Globus pallidus (tissue), 1 donor: ENCODE measurements at regions not wholly inside any gene's neighbourhood (a gene's known extent, or its start where the extent isn't known, plus 50 kb on each side); places are given as distances from the start of the nearest gene placed in this dataset.

ENCODE experiments used
- DNase-seq: peaks from one replicate; pipeline ENCODE4 v3.0.0-alpha.2; 2015; ENCODE audit warnings: low spot score

- no peak for DNase-seq
Measured at GRCh38 chr2:144215207-144215606, 304.7 kb downstream of the ZEB2 start.

- no peak for DNase-seq
Measured at GRCh38 chr2:144213797-144214196, 306.1 kb downstream of the ZEB2 start.

GRCh38 chr2:144211826-144212225 lies 308.1 kb downstream of the ZEB2 start:
- no peak for DNase-seq

GRCh38 chr2:144211065-144211464 lies 308.9 kb downstream of the ZEB2 start:
- DNase-seq = no peak

DNA sequence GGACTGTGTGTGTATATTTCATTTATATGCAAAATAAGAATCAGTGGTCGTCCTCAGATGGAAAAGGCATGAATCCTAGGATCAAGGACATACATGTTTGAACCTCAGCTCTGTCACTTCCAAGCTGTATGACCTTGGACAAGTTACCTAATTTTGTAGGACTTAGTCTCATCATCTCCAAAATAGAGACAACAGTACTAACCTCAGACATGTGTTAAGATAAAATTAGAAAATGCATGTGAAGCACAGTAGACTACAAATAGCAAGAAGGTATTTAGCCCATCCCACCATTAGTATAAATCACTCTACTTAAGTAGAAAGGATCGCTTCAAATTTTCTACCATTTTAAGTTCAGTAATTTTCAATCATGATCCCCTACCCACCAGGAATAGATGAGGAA lies 309.8 kb downstream of the ZEB2 start:
- DNase-seq = no peak

DNA sequence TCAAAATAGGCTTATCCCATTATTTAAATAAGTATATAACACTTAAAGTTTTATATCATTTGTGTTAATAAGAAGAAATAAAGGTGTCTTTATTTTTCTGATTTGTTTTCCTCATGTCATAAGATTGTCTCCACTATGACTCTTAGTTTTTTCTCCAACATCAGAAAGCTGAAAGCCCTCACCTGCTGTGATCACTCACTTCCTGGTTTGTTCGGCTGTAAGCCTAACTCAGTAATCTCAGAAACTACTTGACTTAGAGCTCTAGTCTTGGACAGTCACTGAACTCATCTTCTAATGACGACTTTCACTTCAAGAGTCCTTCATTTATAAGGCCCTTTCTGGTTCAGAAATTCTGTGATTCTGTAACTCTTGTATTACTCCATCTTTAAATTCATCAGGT lies 311.0 kb downstream of the ZEB2 start:
- no peak for DNase-seq

- no peak for DNase-seq
Measured at GRCh38 chr2:144206019-144206418, 313.9 kb downstream of the ZEB2 start.

DNA sequence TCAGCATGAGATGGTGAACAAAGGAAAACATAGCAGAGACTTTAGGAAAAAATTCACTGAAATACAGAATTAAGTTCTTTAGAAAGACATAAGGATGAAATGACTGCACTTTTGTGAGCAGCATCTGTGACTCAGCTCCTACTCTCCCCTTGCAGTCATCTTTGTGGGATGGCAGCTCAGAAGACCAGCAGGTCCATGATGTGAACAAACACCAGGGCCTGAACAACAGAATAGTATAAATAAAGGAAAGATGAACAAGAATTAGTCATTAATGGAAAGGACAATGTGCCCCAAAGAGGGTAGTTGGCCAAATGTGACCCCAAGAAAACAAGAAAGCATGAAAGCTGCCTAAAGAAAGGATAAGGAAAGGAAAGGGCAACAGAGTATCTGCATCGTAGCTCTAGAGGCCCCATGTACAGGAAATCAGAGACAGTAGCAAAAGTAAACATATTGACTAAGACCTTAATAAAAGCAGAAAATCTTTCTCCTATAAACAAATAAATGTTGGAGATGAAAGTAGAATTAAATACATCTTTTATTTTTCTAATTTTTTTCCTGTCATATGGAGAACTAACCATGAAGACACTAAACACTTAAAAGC lies 318.0 kb downstream of the ZEB2 start:
- DNase-seq = no peak

GRCh38 chr2:144201126-144201525 lies 318.8 kb downstream of the ZEB2 start:
- DNase-seq = no peak

- DNase-seq = no peak
Measured at GRCh38 chr2:144198116-144198515, 321.8 kb downstream of the ZEB2 start.

DNA sequence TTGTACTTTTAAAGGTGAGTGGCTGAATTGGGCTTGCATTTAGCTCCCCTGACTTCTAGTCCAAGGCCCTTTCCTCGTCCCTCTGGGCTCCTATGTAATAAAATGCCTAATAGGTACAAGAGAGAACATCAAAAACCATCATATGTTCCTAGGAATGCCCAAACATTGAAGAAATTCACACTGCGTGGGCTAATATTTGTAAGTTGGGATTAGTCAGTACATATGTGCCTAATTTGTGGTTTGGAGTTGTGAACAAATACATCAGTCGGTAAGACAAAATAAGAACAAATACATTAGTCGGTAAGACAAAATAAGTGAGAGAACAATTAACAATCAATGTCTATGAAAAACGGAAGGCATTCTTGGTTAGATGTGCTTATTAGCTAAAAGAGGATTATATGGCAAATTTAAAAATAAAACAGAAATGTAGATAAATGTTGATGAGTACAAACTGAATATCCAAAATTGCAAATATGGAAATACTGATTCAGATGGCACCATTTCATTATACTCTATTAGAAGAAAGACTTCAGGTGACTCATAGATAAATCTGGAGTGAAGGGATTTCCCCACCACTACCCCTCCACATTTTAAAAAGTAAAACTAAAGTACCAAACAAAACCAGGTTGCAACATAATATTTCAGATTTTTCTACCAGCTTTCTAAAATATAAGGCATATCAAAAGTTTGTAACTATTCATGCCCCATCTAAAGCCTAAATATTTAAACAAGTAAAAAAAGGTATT lies 325.4 kb downstream of the ZEB2 start:
- DNase-seq = no peak

GRCh38 chr2:144190908-144191605 lies 328.9 kb downstream of the ZEB2 start:
- DNase-seq = no peak

GRCh38 chr2:144183727-144184126 lies 336.2 kb downstream of the ZEB2 start:
- no peak for DNase-seq

DNA sequence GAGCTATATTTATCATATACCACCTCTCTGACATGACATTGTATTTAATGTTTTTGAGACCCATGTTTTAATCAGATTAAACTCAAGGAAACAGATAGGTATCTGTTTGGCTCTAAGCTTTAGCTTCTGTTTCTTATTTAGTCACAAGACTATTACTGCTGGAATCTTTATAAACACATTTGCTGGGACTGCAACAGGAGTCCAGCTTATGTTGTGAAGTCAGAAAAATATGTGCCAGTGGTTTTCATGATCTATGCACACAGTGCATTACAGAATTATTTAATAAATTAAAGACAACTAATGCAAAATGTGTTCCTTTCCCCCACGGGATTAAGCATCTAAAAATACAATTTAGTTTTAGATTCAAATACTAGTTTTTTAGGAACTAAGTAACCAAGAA lies 338.9 kb downstream of the ZEB2 start:
- no peak for DNase-seq

GRCh38 chr2:144180131-144180530 lies 339.8 kb downstream of the ZEB2 start:
- DNase-seq = no peak

- DNase-seq = no peak
Measured at GRCh38 chr2:144170179-144170578, 349.7 kb downstream of the ZEB2 start.

- no peak for DNase-seq
Measured at GRCh38 chr2:144166743-144167142, 353.2 kb downstream of the ZEB2 start.

DNA sequence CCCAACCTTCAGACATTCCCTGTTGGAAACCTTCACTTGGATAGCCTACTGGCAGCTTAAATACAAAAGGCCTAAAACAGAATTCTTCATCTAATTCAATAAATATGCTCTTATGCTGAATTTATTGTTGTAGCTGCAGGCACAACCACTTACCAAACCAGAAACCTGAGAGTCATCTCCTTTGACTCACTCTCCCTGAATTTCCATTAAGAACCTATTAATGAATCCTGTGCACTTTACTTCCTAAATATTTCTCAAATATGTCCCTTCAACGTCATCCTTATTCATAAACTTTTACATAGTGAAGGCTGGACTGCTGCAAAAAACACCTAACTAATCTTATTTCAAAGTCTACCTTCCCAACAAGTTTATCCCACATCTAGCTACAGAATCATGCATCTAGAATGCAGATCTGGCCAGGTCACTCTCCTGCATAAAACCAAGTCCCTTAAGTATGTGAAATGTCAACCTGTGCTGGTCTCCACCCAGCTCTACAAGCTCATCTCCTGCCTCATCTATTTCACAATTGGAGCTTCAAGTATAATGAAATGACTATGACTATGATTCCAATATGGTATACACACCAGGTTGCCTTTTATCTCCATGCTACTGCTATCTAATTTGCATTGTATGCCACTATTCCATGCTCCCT lies 354.2 kb downstream of the ZEB2 start:
- no peak for DNase-seq

DNA sequence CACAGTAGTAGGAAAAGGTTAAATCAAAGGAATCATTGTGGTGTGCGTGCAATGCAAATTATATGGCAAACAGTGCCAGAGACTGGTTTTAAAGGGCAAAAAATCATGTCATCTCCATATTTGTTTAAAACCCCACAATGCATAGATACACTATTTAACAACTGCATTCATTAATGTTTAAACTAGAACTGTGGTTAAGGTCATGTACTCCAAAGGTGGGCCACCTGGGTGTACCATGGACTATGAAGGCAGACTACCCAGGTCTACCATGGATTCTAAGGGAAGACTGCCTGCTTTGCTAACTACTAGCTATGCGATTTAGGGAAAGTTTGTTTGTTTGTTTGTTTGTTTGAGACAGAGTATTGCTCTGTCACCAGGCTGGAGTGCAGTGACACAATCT lies 356.3 kb downstream of the ZEB2 start:
- no peak for DNase-seq

DNA sequence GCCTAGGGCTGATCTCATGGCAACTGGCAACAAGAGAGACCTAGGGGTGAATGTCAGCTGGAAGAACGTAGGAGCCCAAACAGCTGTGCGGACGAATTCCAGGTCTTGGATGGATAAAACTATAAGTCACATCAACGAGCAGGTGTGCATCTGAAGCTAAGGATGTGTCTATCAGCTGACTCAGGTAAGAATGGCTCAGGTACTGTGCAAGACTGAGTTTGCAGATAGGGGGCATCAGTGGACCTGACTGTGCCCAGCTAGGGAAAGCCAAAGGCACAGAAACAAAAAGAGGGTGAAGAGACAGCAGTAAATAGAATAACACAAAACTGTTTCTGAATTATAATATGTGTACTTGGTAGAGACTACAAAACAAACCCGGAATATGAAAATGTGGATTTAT lies 357.3 kb downstream of the ZEB2 start:
- no peak for DNase-seq

GRCh38 chr2:144161061-144161460 lies 358.9 kb downstream of the ZEB2 start:
- no peak for DNase-seq

DNA sequence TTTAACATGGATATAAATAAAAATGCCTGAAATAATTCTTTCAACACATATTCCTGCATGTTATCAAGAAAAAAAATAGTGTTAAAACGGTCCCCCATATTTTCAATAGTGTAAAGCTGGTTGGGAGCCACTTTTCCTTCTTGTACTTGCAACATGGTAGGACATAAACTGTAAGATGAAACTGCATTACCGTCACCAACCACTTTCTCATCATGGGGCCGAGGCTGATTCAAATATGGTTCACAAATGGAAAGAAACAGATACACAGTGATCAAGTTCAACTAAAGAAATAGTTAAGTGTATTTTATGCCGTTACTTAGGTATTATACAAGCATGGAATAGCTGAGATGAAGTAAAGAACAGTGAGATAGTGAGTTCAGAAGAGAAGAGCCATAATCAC lies 360.7 kb downstream of the ZEB2 start:
- DNase-seq = no peak

DNA sequence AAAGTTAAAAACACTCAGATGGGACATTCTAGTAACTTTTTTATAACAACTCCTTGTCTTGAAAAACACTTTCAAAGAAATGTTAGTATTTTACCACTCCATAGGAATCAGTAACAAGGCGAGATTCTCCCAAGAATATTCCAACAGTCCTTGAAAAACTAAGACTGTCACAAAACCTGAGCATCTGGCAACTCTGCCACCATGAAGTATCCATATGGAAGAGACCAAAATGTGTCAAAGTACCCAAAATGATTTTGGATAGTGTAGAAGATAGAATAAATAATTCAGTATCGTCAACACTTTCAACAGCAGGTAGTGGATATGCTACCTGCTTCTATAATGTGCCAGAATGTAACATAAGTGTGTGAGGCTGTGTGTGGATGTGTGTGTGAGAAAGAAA lies 361.8 kb downstream of the ZEB2 start:
- DNase-seq = no peak
